ENCODE measurements at regions not wholly inside any gene's neighbourhood (a gene's known extent, or its start where the extent isn't known, plus 50 kb on each side); places are given as distances from the start of the nearest gene placed in this dataset.
A peak's percentile ranks its signal among the peaks of the same experiment; 100 is the strongest.
"Not testable (repeated sequence)": the region's sequence is repeated elsewhere in the genome, so short reads cannot be mapped to it uniquely, and the experiment has no call there.

DNA sequence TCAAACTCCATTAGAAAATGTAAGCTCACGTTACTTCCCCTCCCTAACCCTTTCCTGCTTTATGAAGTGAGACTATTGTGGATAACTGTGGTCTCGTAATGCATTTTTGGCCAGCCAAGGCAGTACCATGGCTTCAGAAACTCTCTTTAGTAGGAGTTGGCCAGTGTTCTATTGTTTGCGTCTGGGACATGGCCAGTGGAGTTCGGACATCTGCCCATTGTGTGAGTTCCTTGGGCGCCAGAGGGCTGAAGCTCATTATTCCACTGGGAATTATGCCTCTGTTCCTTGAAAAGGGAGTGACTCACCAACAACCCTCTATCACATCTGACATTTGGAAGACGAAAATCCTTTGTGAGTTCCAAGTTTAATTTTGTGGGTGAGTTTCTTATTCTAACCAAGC is 319.5 kb upstream of the SOX9 start:
- no peak for DNase-seq (ENCODE audit: low read depth)
- TF ChIP-seq CTCF (IDR thresholded peaks at IDR 0.05; ENCODE audit: insufficient read depth, low read depth, low read length, missing control alignments) = no peak
- H3K4me3 ChIP-seq (ENCODE audit: low read length) = no peak overlapping the region

DNA sequence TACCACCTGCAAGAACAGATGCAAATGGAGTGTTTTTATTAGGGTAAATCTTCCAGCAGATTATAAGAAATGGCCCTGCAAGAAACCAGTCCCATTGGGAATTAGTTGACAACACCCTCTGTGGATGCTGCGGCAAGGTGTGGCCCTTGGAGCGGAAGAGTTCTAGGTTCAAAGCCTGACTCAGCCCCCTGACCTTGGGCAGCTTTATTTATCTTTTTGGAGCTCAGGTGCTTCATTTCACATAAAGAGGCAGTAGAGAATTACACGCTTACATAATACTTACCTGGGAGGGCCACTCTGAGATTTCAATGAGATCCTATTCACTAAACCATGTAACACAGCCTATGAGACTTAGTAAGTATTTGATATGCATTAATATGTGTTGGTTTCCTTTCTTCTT is 318.2 kb upstream of the SOX9 start:
- TF ChIP-seq CTCF (IDR thresholded peaks at IDR 0.05; ENCODE audit: insufficient read depth, low read depth, low read length, missing control alignments) = no peak
- H3K4me3 ChIP-seq (ENCODE audit: low read length) = no peak overlapping the region
- no peak for DNase-seq (ENCODE audit: low read depth)

DNA sequence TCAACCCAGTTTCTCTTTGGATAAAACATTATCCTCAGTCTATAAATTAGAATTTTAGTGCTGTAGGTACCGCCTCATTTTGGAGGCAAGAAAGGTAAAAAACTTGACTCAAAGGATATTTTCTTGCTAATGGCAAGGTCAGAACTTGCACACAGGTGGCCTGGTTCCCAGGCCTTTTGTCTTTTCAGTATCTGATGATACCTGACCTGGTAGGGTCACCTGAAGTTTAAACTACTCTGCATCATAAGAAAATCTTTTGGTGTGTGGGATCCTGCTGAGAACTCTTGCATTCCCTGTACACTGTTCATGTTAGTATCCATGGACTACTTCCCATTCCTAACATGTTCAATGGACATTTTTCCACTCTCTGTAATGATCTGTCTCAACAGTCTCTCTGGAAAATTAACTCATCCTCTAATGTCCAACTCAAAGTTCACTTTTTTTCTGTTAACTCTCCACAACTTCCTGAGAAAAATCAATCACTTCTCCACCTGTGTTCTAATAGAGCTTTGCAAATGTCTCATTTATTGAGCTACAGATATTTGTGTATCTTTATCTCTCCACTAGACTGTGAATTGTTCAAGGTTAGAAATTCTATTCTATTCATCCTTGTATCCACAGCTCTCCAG is 317.1 kb upstream of the SOX9 start:
- no peak for DNase-seq (ENCODE audit: low read depth)
- TF ChIP-seq CTCF (IDR thresholded peaks at IDR 0.05; ENCODE audit: insufficient read depth, low read depth, low read length, missing control alignments) = no peak
- H3K4me3 ChIP-seq (ENCODE audit: low read length) = no peak overlapping the region

DNA sequence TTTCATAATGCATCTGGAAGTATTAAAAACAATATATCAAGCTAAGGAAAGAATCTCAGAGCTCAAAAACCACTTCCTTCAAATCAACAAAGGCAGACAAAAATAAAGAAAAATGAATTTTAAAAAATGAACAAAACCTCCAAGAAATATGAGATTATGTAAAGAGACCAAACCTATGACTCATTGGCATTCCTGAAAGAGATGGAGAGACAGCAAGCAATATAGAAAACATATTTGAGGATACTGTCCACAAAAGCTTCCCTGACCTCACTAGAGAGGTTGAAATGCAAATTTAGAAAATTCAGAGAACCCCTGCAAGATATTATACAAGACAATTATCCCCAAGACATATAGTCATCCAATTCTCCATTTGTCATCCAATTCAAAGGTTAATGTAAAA is 311.3 kb upstream of the SOX9 start:
- DNase-seq (ENCODE audit: low read depth) = no peak
- no peak for TF ChIP-seq CTCF (IDR thresholded peaks at IDR 0.05; ENCODE audit: insufficient read depth, low read depth, low read length, missing control alignments)

GRCh38 chr17:71813861-71814260 is 307.0 kb upstream of the SOX9 start:
- H3K4me3 ChIP-seq (ENCODE audit: low read length); DNase-seq (ENCODE audit: low read depth): not testable (repeated sequence)

More for the DNA sequence above, 311.3 kb upstream of the SOX9 start:
- H3K4me3 ChIP-seq (ENCODE audit: low read length) = no peak overlapping the region

DNA sequence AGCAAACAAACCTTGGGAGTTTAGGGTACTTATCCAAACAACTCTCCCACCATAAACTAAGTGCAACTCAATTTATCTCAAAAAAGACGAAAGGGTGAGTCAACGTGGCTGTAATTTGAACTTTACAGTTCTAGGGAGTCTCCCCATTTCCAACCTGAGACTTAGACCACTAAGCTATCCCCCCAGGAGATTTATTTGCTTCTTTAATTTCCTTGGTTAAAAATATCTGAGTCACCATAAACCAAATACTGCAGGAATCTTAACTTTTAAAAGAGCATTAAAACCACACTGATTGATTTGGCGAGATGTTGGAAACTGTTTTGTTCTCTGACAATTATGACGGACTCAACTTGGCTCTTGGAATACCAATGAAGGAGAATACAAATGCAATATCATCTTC is 299.3 kb upstream of the SOX9 start:
- TF ChIP-seq CTCF (IDR thresholded peaks at IDR 0.05; ENCODE audit: insufficient read depth, low read depth, low read length, missing control alignments) = no peak
- no peak overlapping the region for H3K4me3 ChIP-seq (ENCODE audit: low read length)
- no peak for DNase-seq (ENCODE audit: low read depth)

DNA sequence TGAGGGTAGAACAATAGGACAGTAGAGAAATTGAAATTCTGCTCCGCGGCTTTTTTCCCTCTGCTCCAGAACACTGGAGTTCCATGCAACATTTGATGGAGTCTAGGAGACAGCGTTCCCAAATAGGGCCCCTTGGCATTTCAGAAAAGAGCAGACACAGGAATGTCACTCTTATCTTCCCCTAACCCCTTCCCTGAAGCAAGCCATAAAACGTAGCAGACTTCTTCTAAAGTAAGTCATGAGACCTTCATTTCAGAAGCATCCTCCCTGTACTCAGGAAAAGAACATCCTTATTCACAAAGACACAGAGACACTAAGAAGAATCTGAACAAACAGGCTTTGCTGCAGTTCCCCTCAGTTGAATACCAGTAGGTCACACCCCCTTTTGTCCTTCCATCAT is 296.1 kb upstream of the SOX9 start:
- DNase-seq (ENCODE audit: low read depth) = peak; percentile 22
- TF ChIP-seq CTCF (IDR thresholded peaks at IDR 0.05; ENCODE audit: insufficient read depth, low read depth, low read length, missing control alignments) = no peak
- no peak overlapping the region for H3K4me3 ChIP-seq (ENCODE audit: low read length)
